Coronary artery (tissue), 2 donors: ENCODE measurements at regions not wholly inside any gene's neighbourhood (a gene's known extent, or its start where the extent isn't known, plus 50 kb on each side); places are given as distances from the start of the nearest gene placed in this dataset.

Source experiments
- DNase-seq: peaks from one replicate; pipeline ENCODE4 v3.0.0-alpha.2; 2017; ENCODE audit warnings: low spot score
- H3K27ac ChIP-seq, 2 donors: fragments of 200-600 bp; sonication (generic); one replicate each; pipeline ENCODE4 v1.5.1; 2016 to 2019
- H3K4me3 ChIP-seq: fragments of 200-600 bp; sonication (generic); 2 replicates; pipeline ENCODE4 v1.5.1; 2016; ENCODE audit warnings: mild to moderate bottlenecking, moderate library complexity
- CTCF ChIP-seq: fragments of 200-600 bp; sonication (generic); IDR thresholded peaks from one replicate; pipeline ENCODE4 v1.5.1; 2019; ENCODE audit warnings: antibody characterized with exemption

GRCh38 chr13:63902141-63902540 lies 2486.5 kb upstream of the PCDH20 start:
- no peak overlapping the region for H3K4me3 ChIP-seq
- DNase-seq: no peak

GRCh38 chr13:63901630-63902029 lies 2486.0 kb upstream of the PCDH20 start:
- no peak for TF ChIP-seq CTCF
- H3K27ac ChIP-seq: no peak overlapping the region
- DNase-seq: no peak
- H3K4me3 ChIP-seq: no peak overlapping the region

More at GRCh38 chr13:63902141-63902540, 2486.5 kb upstream of the PCDH20 start:
- no peak overlapping the region for H3K27ac ChIP-seq
- TF ChIP-seq CTCF: no peak

- no peak overlapping the region for H3K4me3 ChIP-seq
- no peak for TF ChIP-seq CTCF
- no peak for DNase-seq
- no peak overlapping the region for H3K27ac ChIP-seq
These were observed 2484.8 kb upstream of the PCDH20 start for GRCh38 chr13:63900406-63900805.

GRCh38 chr13:63896321-63896720 lies 2480.7 kb upstream of the PCDH20 start:
- no peak for DNase-seq
- Histone ChIP-seq H3K4me3 (no peak overlapping the region), H3K27ac (no peak overlapping the region)
- TF ChIP-seq CTCF: no peak

- Histone ChIP-seq H3K27ac (no peak overlapping the region), H3K4me3 (no peak overlapping the region)
- DNase-seq: no peak
- no peak for TF ChIP-seq CTCF
These were observed 2466.4 kb upstream of the PCDH20 start for GRCh38 chr13:63882052-63882451.

GRCh38 chr13:63880705-63881104 lies 2465.1 kb upstream of the PCDH20 start:
- Histone ChIP-seq H3K4me3 (no peak overlapping the region), H3K27ac (no peak overlapping the region)
- TF ChIP-seq CTCF: no peak
- no peak for DNase-seq

- no peak overlapping the region for H3K4me3 ChIP-seq
- TF ChIP-seq CTCF: no peak
- no peak for DNase-seq
- H3K27ac ChIP-seq: no peak overlapping the region
These were observed 2458.3 kb upstream of the PCDH20 start for GRCh38 chr13:63873936-63874335.
